GM04504 (cell line): ENCODE measurements at regions not wholly inside any gene's neighbourhood (a gene's known extent, or its start where the extent isn't known, plus 50 kb on each side); places are given as distances from the start of the nearest gene placed in this dataset.
"Not testable (repeated sequence)": the region's sequence is repeated elsewhere in the genome, so short reads cannot be mapped to it uniquely, and the experiment has no call there.

Experiments used
- DNase-seq: peaks from one replicate; pipeline ENCODE4 v3.0.0-alpha.2; 2012; ENCODE audit warnings: low read depth

DNA sequence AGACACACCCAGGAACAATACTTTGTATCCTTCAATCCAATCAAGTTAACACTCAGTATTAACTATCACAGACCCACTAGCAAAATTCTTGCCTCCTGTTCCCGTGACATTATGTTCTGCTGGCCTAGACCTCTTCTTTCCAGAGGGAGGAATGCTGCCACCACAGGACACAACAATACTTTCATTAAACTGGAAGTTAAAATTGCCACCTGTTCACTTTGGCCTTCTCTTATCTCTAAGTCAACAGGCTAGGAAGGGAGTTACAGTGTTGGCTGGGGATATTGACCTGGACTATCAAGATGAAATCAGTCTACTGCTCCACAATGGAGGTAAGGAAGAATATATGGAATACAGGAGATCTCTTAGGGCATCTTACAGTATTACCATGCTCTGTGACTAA, 1000.4 kb upstream of the GBE1 start:
- no peak for DNase-seq

GRCh38 chr3:82745544-82745943, 984.1 kb upstream of the GBE1 start:
- no peak for DNase-seq

- DNase-seq = no peak
Observed at GRCh38 chr3:82743196-82743595, 981.8 kb upstream of the GBE1 start.

GRCh38 chr3:82741346-82741745, 979.9 kb upstream of the GBE1 start:
- DNase-seq = no peak

DNA sequence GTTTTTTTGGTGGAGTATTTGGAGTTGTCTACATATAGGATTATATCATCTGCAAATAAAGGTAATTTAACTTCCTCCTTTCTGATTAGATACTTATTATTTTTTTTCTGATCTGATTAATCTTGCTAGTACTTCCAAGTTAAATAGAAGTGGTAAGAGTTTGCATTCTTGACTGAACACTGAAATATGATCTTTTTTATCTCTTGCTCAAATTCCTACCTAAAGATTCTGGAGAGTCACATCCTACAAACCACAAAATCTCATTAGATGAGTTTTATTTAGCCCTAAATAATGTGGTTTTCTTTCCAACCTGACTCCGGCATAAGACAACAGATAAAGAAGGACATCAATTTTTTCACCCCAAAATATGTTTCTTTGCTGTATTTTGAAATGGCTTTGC, 977.9 kb upstream of the GBE1 start:
- no peak for DNase-seq

- DNase-seq = no peak
Observed at GRCh38 chr3:82736696-82737277, 975.3 kb upstream of the GBE1 start.

DNA sequence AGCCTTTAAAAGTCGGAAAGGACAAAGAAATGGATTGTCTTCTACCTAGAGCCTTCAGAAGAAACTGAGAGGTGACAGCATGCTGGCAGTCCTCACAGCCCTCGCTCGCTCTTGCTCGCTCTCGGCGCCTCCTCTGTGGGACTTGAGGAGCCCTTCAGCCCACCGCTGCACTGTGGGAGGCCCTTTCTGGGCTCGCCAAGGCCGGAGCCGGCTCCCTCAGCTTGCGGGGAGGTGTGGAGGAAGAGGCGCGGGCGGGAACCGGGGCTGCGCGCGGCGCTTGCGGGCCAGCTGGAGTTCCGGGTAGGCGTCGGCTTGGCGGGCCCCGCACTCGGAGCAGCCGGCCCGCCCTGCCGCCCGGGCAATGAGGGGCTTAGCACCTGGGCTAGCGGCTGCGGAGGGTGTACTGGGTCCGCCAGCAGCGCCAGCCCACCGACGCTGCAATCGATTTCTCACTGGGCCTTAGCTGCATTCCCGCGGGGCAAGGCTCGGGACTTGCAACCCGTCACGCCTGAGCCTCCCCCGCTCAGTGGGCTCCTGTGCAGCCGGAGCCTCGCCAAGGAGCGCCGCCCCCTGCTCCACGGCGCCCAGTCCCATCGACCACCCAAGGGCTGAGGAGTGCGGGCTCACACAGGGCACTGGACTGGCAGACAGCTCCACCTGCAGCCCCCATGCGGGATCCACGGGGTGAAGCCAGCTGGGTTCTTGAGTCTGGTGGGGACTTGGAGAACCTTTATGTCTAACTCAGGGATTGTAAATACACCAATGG, 953.8 kb upstream of the GBE1 start:
- DNase-seq = no peak

- DNase-seq = no peak
Observed at GRCh38 chr3:82707035-82707434, 945.6 kb upstream of the GBE1 start.

DNA sequence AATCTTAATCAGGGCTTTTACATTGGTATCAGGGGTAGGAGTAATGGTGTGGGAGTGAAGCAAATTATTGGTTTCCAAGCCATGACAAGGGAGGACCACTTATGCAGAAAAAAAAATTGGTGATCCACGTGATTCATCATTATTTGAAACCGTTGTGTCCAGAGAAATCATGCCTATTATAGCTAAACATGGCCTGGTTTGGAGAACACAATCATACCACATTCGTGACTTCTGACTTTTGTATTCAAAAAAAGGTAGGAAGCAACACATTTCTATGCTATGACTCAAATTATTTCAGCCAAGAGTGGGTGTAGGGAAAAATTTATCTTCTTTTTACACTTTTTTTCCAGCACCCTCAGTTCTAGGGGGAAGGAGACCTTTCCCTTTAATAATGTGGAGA, 924.3 kb upstream of the GBE1 start:
- no peak for DNase-seq

DNA sequence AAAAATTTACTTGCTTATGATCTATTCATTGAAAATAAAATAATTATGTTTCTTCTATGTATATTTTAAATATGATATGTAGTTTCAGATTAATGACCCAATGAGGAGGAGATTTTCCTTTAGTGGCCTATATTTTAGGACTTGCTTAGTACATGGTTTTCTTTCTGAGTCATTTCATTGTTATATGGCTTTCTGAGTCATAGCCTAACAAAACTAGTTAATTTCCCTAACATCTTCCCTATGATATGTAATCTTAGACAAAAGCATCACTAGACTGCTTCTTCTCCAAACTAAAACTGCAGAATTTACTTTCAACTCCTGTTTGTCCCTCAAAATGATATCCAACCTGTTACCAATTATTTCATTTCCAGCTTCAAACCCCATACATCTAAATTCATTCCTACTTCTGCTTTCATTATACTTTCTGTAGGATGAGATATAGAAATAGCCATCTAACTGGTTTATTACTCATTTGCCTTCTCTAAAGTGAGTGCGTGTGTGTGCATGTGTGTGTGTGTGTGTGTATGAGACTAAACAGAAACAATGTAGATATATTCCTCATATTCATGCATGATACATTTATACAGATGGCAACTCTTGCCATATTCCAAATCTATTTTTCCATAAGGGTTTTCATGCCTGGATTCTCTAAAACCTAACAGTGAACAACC, 915.0 kb upstream of the GBE1 start:
- no peak for DNase-seq

DNA sequence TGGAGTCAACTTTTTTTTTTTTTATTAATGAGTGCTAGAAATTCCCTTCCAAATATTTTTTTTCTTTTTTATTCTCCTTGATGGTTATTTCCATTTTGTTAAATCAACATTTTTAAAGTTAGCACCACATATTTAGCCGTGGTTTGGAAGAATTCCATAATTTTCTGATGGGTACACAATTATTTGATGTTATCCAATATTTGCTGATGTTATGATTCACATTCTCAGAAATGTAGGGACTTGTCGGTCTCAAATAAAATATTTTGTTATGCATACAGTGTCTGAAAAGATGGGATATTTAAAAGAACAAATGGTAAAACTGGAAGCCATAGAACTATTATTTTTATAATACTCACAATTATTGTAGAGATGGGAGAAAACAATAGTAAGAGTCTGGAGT, 911.5 kb upstream of the GBE1 start:
- DNase-seq = no peak

GRCh38 chr3:82671466-82671865, 910.0 kb upstream of the GBE1 start:
- DNase-seq = no peak

DNA sequence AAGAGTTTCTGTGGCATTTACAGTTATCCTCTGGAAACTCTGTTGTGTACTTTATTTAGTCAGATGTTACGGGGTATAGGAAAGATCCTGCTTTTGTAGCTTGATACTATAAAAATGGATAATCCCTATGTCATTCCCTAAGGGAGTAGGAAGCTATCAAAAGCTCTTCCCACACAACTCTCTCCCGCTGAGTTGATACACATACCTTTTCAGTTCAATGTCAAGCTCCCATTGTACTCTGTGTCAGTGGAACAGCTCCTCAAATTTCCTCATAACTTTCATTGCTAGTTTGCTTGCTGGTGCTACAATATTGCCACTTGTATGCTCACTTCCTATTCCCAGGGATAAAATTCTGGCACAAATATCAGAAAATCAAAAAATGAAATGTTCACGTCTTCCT, 893.3 kb upstream of the GBE1 start:
- no peak for DNase-seq

- no peak for DNase-seq
Observed at GRCh38 chr3:82643948-82644347, 882.5 kb upstream of the GBE1 start.

DNA sequence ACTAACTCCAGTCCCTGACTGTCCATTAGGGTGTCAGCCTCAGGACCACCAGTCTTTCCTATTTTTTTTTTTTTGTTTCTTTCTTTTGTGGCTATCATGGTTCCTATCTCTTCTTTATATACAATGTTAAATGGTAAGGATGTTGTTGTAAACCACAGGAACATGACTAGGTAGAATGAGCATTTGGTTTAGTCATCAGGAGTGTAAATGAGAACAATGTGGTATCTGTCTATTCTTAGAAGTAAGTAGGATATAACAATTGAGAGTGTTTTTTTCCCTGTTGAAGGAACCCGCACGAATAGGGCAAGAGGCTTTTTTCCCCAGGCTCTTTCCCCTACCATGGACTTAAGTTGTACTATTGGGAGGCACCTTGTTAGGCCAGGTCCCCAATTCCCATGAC, 880.3 kb upstream of the GBE1 start:
- DNase-seq = no peak

GRCh38 chr3:82640254-82640653, 878.8 kb upstream of the GBE1 start:
- DNase-seq = no peak

- no peak for DNase-seq
Observed at GRCh38 chr3:82637574-82637973, 876.1 kb upstream of the GBE1 start.

- no peak for DNase-seq
Observed at GRCh38 chr3:82636177-82636576, 874.7 kb upstream of the GBE1 start.

- DNase-seq = no peak
Observed at GRCh38 chr3:82633319-82633718, 871.9 kb upstream of the GBE1 start.

DNA sequence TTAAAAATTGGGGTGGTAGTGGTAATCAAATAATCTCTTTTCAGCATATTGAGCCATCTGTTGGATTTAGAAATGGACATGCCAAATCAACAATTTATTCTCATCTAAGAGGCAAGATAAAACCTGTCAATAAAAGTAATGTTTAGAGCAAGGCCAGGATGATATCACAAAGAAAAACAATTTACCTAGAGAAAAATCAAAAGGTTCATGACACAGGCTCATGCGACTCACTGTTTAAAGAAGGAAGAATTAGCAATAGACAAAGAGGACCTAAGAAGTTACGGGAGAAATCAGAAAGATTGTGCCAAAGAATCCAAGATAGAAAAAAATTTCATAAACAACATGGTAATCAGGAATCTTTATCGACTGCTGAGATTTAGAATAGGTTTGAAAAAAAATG, 868.5 kb upstream of the GBE1 start:
- DNase-seq = no peak

DNA sequence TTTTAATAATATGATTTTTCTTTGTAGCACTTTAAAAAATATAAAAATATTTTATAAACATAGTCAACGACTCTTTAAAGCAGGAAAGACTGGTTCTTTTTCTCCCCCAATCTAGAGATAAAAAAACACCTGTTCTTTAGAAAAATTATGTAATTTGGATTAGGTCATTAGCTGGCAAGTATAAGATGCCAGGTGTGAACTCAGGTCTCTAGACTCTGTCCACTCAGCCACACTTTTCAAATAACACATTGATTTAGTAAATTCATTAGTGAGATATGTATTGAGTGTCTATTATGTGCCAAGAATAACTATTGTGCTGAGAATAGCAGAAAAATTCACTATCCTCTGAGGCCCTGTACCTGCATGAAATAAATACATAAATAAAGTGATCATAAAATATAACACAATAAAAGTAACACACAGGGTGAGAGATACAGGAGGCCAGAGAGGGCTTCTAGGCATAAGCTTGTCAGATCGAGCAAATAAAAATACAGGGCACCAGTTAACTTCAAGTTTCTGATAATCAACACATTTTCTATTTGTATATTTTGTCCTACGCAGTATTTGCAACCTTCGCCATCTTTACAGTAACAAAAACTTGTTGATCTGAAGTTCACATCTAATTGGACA, 867.1 kb upstream of the GBE1 start:
- no peak for DNase-seq

DNA sequence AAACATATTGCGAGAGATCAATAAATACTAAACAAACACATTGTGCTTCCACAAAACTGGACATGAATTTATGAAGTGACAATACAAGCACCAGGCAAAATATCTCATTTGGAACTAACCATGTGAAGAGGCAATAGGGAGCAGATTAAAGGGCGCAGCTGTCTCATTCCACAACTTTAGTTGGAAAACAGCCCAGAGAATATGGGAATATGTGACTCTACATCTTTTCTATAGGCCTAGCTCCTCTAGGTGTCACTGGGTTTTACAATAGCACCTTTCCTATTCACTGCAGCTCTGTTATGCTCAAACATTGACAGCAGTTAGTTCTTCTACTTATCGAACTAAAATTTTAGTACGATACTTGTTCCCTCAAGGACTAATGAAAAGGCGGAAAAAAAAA, 866.3 kb upstream of the GBE1 start:
- DNase-seq = no peak

DNA sequence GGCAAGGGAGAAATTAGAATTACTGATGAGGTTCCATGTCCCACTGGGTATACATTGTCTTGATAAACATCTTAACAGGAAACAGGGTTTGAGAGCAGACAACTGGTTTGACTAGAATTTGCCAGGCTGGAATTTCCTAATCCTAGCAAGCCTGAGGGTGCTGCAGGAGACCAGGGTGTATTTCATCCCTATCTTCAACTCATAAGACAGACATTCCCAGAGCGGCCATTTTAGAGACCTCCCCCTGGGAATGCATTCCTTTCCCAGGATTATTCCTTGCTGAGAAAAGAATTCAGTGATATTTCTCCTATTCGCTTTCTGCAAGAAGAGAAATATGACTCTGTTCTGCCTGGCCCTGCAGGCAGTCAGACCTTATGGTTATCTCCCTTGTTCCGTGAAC, 859.3 kb upstream of the GBE1 start:
- not testable (repeated sequence) for DNase-seq
